ENCODE measurements at regions not wholly inside any gene's neighbourhood (a gene's known extent, or its start where the extent isn't known, plus 50 kb on each side); places are given as distances from the start of the nearest gene placed in this dataset.

GRCh38 chr4:32112891-32113290 is 1392.7 kb downstream of the PCDH7 start:
- TF ChIP-seq HMGXB4 (CRISPR knock-in tag; IDR thresholded peaks at IDR 0.05; ENCODE audit: borderline replicate concordance) (no peak), CTCF (IDR thresholded peaks at IDR 0.05) (no peak), RFX5 (IDR thresholded peaks at IDR 0.05) (no peak), POLR2A (IDR thresholded peaks at IDR 0.05; ENCODE audit: low read length) (no peak)
